Medulla oblongata (tissue), 1 donor: ENCODE measurements at regions not wholly inside any gene's neighbourhood (a gene's known extent, or its start where the extent isn't known, plus 50 kb on each side); places are given as distances from the start of the nearest gene placed in this dataset.

ENCODE experiments used
- DNase-seq: peaks from one replicate; pipeline ENCODE4 v3.0.0-alpha.2; 2015; ENCODE audit errors: extremely low spot score

DNA sequence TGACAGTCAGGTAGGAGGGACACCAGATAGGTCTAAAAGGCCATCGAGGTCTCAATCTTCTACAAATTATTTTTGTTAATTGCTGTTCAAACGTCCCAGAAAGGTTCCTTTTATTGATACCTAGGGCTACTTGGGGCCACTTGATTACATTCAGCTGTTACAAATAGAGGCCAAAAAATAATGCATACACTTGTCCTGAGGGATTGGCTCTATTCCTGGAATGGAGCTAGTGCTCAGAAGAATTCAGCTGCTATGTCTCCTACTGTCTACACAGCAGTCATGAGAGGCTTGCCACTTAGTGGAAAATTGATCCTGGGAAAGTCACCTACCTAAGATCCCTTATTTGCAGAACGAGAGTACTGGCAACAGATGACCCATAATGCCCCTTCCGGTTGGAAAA, 498.3 kb downstream of the ADGRL2 start:
- no peak for DNase-seq

DNA sequence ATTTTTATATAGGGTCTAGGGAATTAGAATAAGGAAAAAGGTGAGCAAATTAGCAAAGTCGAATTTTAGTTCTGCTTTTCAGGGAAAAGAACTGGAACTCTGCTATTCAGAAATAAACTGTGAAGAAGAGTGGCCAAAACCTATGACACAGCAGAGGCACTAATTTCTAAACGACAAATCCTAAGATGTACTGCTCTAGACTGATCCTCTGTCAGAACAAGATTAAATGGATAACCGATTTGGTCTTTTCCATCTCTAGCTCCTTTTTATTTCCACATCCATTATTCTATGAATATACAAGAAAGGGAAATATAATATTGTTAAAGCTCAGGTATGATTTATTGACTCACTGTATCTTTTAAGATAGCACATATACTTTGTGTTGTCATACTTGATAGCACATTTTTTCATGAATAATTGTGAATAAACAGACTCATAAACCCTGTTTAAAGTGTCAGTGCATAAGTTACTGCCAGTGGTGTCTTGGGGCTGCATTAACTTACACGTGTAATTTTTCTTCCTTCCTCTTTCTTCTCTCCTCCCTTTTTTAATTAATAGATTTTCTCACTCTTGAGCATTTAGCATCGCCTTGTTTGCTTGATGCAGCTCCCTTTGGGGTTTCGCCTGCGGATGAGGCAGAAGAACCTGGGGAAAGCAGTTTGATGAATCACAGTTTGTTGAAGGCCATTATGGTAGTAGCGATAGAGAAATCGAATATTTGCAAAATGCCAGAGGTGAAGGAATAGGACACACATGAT, 496.6 kb downstream of the ADGRL2 start:
- DNase-seq = no peak

DNA sequence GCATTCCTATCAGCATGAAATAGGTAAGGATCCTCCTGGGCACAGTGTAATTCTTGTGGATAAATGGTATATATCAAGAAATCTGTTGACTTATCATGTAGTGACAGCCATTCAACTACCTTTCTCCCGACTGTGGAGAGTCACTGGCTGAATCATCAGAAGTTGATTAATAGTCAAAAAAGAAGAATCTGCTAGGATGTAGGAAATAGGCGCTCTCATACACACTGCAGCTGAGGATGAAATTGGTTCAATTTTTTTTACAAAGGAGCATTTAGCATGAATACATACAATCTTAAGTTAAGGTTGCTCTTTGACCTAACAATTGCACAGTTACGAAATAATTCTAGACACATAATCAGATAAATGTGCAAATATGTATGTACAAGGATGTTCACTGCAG, 486.8 kb downstream of the ADGRL2 start:
- DNase-seq = no peak

DNA sequence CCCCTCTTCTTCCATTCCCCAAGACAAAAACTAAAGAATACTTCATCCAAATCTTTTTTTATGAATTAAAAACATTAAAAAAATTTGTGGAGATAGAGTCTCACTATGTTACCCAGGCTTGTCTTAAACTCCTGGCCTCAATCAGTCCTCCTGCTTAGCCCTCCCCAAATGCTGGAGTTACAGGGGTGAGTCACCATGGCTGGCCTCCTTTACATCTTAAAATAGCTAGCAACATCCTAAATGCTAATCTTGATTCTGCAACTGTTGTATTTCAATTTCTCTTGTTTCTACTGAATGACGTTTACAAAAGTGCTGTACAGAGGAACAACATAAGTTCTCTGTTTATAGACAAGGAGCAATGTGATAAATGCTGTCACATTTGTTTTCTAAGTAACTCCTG, 483.5 kb downstream of the ADGRL2 start:
- DNase-seq = no peak

DNA sequence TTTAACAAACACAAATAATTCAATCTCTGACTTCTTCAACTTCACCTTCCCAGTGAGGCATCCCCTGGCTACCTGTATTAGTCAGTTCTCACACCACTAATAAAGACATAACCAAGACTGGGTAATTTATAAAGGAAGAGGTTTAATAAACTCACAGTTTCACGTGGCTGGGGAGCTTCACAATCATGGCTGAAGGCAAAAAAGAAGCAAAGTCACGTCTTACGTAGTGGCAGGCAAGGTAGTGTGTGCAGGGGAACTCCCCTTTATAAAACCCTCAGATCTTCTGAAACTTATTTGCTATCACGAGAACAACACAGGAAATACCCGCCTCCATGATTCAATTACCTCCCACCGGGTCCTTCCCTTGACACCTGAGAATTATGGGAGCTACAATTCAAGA, 478.5 kb downstream of the ADGRL2 start:
- DNase-seq = no peak

DNA sequence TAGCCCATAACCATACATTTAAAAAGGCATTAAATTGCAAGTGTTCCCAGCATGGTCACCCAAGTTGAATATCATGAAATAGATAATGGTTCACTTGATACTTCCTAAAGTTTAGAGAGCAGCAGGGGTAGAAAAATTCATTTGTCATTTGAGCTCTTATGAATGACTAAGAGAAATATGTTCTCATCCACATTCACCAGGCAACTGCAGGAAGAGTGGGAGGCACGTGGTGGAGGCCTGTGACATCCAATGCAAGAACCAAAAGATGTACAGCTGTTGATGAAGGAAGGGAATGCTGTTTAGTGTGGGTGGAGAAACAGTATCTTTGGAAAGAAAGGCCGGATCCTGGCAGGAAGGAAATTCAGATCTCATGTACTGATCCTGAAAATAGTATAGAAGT, 473.1 kb downstream of the ADGRL2 start:
- DNase-seq = no peak

DNA sequence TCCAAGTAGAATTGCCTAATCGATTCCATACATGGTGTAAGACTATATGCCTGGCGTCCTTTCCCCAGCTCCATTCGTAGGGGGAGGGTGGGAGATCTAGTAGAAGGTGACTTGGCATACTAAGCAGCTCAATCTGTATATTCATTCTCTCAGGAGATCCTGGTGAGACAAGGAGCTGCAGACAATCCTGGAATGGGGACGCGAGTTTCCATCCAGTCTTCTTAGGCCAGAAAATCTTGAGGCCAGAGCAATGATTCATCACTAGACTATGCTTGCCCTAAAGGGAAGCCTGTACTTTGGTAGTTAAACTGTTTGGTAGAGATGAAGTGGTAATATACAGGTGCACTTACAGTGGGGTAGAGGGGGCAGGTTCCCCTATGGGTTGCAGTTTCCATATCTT, 468.7 kb downstream of the ADGRL2 start:
- DNase-seq = no peak

DNA sequence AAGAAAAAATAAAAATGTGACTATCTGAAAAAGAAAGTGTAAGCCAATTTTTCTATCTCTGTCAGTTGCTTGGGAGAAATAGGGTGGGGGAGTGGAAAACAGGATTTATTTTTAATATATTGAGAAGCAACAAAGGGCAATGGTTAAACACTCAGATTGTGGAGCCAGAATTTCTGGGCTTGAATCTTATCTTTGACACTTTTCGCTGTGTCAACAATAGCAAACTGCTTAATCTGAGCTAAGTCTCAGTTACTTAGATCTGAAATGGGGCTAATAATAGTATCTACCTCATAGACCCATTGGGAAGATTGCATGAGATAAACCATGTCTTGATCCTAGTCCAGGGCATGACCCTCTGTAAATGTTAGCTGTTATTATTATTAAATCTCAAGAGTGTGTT, 468.1 kb downstream of the ADGRL2 start:
- DNase-seq = no peak

DNA sequence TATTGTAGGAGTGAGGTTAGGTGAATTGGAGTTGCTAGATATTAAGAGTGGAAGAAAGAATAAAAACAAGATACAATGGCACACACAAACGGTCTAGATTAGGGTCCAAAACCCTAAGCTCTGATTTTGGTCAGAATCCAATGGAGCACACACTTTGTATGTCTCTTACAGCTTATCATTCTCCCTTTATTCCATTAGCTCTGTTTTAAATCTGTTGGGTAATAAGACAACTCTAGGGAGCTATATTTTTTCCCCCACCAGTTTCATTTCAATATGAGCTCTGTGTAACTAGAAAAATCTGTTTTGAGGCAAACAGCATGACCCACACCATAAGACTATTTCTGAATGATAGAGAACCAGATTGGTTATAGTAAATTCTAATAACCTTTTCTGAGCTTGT, 465.6 kb downstream of the ADGRL2 start:
- no peak for DNase-seq

DNA sequence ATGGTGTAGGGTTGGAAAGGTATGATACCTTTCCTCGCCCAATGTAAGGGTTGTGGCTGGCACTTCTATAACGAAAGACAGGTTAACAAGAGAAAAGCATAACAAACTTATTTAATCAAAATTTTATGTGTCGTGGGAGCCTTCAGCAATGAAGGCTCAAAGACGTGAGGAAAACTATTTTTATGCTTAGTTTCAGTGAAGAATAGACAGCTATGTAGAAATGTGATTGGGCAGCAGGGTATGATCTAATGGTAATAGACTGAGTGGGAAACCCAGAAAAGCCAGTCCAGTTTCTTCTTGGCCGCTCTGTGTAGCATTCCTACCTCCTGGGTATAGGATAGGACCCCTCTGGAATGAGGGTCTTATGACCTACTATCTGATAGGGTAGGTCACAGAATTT, 464.7 kb downstream of the ADGRL2 start:
- no peak for DNase-seq

DNA sequence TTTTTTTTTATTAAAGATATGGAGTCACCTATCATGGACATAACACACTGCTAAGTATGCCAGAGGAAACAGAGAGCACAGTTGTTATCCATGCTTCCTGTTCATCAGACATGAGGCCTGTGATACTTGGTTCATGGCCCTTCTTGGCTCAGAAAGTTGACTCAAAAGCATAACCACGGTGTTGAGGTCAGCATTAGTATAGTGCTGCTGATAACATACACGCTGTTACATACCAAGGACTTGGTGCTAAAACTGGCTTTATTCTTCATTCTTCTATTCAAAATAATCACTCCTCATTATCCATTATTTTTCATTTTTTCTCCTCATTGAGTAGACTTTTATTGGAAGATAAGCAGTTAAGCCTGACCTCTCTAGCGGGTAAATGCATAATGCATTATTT, 464.1 kb downstream of the ADGRL2 start:
- DNase-seq = no peak

DNA sequence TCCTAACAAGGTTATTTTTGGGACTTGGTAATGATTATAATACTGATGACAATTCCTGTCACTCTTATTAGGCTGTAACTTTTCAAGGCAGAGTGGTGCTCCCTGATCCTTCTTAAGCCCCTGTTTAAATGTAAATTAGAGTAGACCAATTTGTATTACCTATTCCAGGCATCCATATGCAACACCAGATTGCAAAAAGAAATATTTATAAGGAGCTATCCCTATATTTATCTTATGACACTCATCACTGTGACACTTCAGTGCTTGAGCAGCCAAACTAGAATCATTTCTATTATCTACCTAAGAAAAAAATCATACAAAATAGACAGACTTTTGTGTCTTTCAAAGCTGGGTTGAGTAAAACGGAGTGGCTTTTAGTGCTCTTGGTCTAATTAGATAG, 462.7 kb downstream of the ADGRL2 start:
- no peak for DNase-seq

DNA sequence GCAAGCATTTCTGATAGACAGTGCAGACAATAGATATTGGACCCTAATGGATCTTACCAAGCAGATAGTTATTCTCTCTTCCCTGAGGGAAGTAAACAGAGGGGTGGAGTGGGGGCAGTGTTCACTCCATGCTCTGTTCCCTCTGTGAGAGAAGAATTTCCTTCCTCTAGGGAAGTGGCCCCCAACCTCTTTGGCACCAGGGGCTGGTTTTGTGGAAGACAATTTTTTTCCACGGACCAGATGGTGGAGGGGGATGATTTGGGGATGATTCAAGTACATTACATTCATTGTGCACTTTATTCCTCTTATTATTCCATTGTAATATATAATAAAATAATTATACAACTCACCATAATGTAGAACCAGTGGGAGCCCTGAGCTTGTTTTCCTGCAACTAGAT, 459.9 kb downstream of the ADGRL2 start:
- DNase-seq = no peak

DNA sequence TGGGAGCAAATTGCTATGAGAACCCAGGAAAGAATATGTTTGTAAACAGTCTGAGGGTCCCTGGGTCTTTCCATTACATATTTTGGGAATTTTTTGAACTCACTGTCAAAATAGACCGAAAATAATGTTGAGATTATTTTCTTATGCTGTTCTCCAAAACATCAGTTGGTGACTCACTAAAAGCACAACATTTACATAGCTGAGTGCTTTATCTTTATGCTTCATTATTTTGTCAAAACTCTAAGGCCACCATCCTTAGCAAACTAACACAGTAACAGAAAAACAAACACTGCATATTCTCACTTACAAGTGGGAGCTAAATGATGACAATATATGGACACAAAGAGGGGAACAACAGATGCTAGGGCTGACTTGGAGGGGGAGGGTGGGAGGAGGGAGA, 459.3 kb downstream of the ADGRL2 start:
- DNase-seq = no peak

DNA sequence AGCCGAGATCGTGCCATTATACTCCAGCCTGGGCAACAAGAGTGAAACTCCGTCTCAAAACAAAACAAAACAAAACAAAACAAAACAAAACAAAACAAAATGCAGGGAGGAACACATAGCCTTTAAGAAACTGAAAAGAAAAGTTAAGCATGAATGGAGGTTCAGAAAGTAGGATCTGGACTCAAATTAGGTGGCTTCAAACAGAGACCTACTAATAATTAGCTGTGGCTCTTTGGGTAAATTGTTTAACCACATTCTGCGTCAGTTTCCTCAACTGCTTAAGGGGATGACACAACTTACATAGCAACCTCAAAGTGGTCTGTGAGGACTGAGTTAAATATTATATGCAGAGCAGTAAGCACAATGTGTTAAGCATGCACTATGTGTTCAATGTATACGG, 458.2 kb downstream of the ADGRL2 start:
- no peak for DNase-seq

DNA sequence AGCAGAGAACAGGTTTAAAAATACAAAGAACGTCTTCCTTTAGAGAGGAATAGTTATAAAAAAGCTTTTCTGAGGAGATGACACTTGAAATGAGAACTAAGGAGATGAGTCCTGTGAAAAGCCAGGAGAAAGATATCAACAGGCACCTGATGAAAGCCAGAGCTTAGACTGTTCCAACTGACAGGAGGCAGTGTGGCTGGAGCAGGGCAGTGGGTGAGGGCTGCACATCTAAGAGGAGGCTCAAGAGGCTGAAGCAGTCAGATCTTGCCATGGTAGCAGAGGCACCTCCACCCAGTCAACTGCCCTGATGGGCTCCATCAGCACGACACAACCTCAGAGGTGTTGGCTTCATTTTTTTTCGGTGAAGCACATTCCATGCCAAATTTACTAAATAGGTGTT, 445.3 kb downstream of the ADGRL2 start:
- DNase-seq = no peak

DNA sequence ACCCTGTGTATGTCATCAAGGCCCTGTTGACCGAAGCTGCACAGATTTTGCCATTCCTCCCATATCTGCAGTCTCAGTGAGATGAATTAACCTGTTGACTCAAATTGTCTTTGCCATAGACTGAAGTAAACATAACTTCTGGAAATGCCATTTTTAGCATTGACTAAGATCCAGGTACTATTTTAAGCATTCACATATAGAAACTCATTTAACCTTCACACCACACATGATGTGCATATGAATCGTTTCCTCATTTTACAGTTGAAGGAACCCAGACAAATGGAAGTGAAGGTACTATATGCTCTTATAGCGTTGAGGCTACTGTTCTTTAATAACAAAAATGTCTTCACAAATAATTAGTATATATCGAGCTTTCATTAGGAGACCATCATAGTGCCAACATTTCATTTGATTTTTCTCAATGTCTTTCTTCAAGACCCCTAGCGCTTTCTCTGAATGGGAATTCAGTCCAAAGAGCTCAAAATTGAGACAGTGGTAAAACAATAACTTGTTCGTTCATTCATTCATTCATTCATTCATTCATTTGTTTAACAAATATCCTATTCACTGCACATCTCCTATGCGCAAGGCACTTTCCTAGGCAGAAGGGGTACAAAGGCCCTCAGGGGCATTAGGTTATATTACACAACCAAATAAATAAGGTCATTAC, 444.7 kb downstream of the ADGRL2 start:
- DNase-seq = no peak

DNA sequence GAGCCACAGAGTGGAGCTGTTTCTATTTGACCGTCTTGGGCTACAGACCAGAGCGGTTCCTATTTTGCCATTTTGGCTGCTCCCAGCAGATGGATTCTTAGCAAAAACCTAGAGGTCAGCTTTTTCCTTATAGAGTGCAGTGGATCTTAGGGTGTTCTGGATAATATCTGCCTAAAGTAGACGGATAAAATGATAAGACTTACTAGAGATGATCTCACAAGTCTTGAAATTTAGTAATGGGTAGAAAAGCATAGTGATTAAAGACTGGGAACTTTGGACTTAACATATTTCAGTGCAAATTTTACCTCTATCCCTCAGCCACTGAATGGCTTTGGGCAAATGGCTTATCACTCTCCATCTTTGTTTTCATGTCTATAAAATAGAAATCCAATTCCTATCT, 439.8 kb downstream of the ADGRL2 start:
- no peak for DNase-seq

DNA sequence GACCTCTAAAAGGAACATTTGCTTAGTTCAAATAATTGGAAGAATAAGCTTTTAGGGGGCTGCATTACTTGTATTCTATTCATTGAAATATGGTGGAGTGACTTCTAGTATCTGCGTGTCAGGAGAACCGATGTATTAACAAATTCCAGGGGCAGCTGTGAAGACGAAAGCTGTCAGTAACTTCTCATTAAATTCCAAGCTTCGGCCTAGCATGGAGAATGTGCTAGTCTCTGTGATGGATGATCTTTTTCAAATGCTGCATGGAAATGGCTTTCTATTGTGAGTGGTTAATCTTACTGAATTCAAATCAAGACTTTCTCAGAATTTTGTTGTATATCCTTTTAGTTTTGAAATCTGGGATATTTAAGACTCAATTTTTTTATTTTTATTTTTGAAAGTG, 429.9 kb downstream of the ADGRL2 start:
- no peak for DNase-seq

DNA sequence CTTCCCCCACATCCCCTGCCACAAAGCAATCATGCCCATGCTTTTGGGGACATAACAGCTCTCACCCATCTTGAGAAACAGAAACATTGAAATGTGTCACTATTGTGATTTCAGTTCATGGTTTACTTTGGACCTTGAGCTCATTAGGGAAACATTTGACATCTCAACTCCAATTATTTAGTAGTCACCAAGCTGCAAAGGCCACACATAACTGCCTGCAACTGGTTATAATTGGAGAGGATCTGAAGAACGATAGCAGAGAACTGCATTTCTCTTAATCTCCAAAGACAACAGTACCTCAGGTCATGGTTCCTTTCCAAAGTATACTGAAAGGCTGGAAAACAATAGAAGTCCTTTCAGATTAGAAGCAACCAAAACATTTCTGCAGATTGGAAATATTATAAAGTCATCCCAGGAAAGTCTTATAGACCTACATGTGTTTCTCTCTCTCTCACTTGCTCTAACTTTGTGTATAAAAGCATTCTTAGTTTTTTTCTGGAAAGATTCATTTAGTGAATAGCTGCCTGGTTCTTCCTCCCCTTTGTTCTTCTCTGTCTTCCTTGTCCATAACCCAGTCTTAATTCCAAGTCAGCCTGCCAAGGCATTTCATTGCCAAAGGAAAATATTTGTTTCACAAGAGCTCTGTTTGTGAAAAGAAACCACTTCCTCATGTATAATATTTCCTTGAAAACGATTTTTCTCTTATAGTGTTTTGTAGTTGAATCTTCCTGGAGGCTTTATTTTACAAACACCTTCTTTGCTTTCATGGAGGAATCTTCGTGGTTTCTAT, 426.8 kb downstream of the ADGRL2 start:
- DNase-seq = peak; percentile 9

DNA sequence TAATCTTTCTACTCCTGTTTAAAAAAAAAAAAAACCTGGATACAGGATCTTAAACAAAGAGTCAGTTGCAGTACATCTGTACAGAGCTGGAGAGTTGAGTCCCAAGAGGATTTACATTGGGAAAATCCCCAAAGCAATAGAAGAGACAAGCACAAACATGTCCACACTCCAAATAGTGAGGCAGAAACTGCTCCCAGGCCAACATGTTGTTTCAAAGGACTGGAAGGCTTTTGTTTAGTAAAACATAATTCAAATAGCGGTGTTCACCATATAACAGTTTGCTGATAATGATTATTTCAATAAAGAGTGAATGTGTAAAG, 425.4 kb downstream of the ADGRL2 start:
- no peak for DNase-seq

DNA sequence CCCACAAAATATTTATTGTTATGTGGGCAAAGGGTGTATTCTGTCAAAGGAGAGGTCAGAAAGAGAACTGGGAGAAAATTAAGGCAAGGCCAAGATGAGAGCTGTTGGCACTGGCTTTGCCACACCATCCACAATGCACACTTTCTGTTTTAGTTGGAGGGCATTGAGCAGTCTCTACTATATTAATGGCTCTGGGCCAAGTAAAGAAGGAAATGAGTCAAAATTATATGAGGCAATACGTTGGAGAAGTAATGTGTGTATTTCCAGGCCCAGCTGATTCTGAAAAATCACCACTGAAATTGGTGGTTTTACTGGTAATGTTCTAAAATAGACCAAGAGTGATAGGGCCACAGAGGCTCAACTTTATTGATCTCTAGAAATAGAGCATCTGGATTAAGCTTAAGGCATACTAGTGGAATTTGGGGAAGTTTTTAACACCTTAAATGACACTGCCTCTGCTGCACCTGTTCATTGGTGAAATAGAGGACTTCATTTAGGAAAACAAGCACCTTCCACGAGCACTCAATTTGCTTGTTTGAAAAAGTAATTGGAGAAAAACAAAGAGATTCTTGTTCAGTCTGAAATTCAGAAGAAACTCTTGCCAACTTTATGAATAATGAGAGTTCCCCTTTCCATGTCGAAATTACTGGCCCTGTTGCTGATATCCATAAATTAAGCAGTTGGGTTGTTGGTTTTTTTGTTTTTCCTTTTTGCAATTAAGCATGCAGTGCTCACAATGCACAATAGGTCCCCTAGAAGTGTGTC, 424.9 kb downstream of the ADGRL2 start:
- no peak for DNase-seq
